D721Med (cell line): ENCODE measurements at regions not wholly inside any gene's neighbourhood (a gene's known extent, or its start where the extent isn't known, plus 50 kb on each side); places are given as distances from the start of the nearest gene placed in this dataset.
"Not testable (repeated sequence)": the region's sequence is repeated elsewhere in the genome, so short reads cannot be mapped to it uniquely, and the experiment has no call there.

ENCODE experiments used
- DNase-seq: peaks from one replicate; pipeline ENCODE4 v3.0.0; 2011; ENCODE audit warnings: low spot score; ENCODE audit not compliant: insufficient read length
- FAIRE-seq: peaks from 2 replicates; lab custom pipeline; 2011; peaks lifted over from hg19 to GRCh38; lab: Jason Lieb, UNC
- TF ChIP-seq, protein P1 (sequence below): IDR thresholded peaks from 2 replicates; pipeline ENCODE4 v1.5.1; 2012; ENCODE audit warnings: mild to moderate bottlenecking, control low read depth; ENCODE audit not compliant: insufficient read depth; ENCODE audit errors: missing control alignments

DNA sequence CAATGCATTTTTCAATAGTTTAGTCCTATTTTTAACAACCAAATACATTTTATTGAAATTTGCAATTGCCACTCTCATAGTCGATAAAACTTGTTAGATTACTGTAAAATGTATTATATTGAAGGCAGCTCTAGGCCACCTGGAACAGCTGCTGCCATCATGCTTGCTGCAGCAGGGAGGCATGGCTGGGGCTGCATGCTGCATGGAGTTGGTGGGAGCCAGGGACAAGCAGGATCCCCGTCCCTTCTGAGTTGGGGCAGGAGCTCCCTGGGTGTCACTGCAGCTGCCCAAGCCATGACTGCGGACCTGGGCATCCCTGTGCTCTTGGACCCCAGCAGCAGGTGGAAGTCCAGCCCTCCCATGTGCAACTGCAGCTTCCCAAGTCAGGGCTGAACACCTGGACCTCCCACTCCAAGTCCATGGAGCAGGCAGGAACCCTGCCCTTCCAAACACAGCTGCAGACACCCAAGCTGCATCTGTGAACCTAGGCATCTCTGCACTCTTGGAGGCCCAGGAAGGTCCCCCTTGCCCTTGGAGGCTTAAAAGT is 742.0 kb downstream of the ZBBX start:
- DNase-seq (no peak), FAIRE-seq (no peak)
- TF ChIP-seq, protein P1, sequence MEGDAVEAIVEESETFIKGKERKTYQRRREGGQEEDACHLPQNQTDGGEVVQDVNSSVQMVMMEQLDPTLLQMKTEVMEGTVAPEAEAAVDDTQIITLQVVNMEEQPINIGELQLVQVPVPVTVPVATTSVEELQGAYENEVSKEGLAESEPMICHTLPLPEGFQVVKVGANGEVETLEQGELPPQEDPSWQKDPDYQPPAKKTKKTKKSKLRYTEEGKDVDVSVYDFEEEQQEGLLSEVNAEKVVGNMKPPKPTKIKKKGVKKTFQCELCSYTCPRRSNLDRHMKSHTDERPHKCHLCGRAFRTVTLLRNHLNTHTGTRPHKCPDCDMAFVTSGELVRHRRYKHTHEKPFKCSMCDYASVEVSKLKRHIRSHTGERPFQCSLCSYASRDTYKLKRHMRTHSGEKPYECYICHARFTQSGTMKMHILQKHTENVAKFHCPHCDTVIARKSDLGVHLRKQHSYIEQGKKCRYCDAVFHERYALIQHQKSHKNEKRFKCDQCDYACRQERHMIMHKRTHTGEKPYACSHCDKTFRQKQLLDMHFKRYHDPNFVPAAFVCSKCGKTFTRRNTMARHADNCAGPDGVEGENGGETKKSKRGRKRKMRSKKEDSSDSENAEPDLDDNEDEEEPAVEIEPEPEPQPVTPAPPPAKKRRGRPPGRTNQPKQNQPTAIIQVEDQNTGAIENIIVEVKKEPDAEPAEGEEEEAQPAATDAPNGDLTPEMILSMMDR, result no peak

DNA sequence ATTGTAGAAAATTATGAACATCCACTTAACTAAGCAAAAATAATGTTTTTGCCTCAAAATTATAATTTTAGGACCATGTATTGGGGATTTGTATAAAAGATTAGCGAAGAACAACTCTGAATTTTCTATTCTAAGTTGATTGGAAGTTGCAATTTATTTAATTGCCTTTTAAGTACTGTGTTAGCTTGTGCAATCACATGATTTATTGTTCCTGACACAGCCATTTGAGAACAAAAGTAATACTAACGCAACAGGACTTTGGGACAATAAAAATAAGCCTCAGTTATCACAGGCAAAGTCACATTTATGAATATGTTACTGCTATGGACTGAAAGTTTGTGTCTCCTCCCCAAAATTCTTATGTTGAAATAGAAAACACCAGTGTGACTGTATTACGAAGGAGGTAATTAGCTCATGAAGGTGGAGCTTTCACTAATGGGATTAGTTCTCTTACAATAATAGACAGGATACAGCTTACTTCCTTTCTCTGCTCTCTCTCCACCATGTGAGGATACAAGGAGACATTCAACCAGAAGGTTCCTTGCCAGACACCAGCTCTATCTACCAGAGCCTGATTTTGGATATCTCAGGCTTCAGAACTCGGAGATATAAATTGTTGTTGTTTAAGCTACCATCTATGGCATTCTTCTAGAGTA is 745.9 kb downstream of the ZBBX start:
- TF ChIP-seq, protein P1, result no peak
- DNase-seq (no peak), FAIRE-seq (peak; percentile 84)

DNA sequence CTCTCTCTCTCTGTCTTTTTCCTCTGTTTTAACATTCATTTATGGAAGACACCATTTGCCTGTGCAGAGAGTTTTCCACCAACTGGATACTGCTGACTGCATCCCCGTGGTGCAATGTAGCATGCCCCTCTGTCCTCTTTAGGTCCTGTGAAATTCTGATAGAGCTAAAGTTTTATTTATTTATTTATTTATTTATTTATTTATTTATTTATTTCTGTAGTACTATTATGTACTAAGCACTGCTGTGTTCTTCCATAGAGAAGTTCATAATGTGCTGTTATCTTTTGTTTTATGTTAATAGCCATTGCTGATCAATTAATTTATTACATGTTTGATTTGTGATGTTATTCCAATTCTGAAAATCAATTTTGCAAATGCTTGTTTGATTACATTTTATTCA is 749.9 kb downstream of the ZBBX start:
- DNase-seq (no peak), FAIRE-seq (no peak)
- TF ChIP-seq, protein P1, result no peak

DNA sequence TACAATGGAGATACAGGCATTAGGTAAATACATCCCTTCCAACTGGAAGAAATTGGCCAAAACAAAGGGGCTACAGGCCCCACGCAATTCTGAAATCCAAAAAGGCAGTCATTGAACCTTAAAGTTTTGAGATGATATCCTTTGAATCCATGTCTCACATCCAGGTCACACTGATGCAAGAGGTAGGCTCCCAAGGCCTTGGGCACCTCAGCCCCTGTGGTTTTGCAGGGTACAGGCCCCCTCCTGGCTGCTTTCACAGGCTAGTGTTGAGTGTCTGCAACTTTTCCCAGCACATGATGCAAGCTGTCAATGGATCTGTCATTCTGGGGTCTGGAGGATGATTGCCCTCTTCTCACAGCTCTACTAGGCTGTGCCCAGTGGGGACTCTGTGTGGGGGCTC is 766.7 kb downstream of the ZBBX start:
- FAIRE-seq, result no peak
- no peak for DNase-seq
- TF ChIP-seq, protein P1, result no peak

DNA sequence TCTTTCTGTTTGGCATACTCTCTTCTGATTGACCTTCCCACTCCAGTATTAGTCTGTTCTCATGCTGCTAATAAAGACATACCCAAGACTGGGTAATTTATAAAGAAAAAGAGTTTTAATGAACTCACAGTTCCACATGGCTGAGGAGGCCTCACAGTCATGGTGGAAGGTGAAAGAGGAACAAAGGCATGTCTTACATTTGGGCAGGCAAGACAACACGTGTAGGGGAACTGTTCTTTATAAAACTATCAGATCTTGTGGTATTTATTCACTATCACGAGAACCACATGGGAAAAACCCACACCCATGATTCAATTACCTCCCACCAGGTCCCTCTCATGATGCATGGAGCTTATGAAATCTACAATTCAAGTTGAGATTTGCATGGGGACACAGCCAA is 767.3 kb downstream of the ZBBX start:
- FAIRE-seq, DNase-seq: not testable (repeated sequence)

DNA sequence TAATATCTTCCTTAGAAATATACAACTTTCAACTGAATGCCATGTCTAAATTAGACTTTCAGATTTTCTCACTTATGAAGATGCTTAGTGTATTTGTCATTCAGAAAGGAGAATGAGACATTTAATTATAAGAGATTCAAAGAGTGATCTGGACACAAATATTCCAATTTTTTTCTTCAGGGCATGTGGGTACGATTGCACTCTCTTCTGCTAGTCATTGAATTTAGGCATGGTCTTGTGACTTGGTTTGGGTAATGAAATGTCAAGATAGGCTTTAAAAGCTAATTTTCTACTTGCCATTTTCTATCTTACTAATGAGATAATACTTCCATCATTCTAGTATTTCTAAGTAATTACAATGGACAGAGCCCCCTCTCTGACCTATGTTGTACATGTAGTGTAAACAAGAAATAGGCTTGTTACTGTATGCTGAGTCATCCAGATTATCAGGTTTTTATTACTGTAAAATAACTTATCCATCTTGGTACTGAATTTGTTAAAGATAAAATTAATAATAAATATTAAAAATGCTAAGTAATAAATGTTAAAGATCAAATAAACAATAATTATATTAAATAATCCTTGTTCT is 770.8 kb upstream of the BCHE start:
- TF ChIP-seq, protein P1, result no peak
- DNase-seq, result no peak
- FAIRE-seq, result no peak

DNA sequence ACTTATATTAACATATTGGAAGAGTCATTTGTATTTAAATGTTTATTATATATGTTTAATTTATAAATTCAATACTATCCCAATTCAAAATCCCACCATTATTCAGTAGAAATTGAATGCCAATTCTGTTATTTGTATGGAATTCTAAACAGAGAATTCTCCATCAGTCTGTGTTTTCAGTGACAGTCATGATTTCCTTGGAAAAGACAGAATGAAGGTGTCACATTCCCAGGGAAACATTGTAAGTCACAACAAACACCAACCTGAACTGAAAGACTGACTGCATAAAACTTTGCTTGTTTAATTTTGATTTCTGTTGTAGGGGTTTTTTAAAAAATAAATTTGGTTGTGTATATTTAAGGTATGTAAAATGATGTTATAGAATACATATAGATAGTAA is 769.8 kb upstream of the BCHE start:
- FAIRE-seq (no peak), DNase-seq (no peak)
- TF ChIP-seq, protein P1, result no peak
